Endothelial cell of umbilical vein (primary cell): ENCODE measurements at regions not wholly inside any gene's neighbourhood (a gene's known extent, or its start where the extent isn't known, plus 50 kb on each side); places are given as distances from the start of the nearest gene placed in this dataset.

Experiments
- BruUV-seq: library from RNA; stranded (reverse); fragments of 400-500 nt; replicated peaks from 2 replicates; lab custom pipeline; 2021; lab: Mats Ljungman, UMichigan
- CTCF ChIA-PET: fragments of 300-600, 350-600 bp; sonication (Branson Sonifier 250); formaldehyde crosslinking; loops from one replicate; lab custom pipeline; 2021; ENCODE audit warnings: antibody characterized with exemption, inconsistent platforms; lab: Charles Lee
- POLR2A ChIA-PET: fragments of 300-600, 350-600 bp; sonication (Branson Sonifier 250); formaldehyde crosslinking; loops from one replicate; lab custom pipeline; 2021; ENCODE audit warnings: antibody characterized with exemption, inconsistent platforms; lab: Charles Lee
- DNase-seq: peaks from one replicate; pipeline ENCODE4 v3.0.0-alpha.2; 2011; ENCODE audit warnings: low read depth, low spot score
- FAIRE-seq: peaks from 2 replicates; lab custom pipeline; 2011; peaks lifted over from hg19 to GRCh38; lab: Jason Lieb, UNC
- H2AFZ ChIP-seq: 2 replicates; pipeline ENCODE4 v1.6.0; 2012; ENCODE audit warnings: low read depth, low read length, control low read depth, inconsistent platforms
- H3K27ac ChIP-seq: 2 replicates; pipeline ENCODE4 v1.5.1; 2011; ENCODE audit warnings: low read depth, mild to moderate bottlenecking, control low read depth, low read length, moderate library complexity; ENCODE audit not compliant: insufficient read depth
- H3K27me3 ChIP-seq, 2 experiments: 2 replicates each; pipeline versions ENCODE4 v1.6.0 to v1.6.1; 2011; ENCODE audit warnings: low read length in 2 of 2, mixed read lengths in 1 of 2; ENCODE audit not compliant: control insufficient read depth in 2 of 2, insufficient read depth in 2 of 2
- H3K36me3 ChIP-seq, 2 experiments: 2 replicates in 1 of 2; 3 replicates in 1 of 2; pipeline ENCODE4 v1.5.1; 2011; ENCODE audit warnings: low read length in 2 of 2, mild to moderate bottlenecking in 1 of 2, moderate library complexity in 1 of 2; ENCODE audit not compliant: control insufficient read depth in 2 of 2, insufficient read depth in 2 of 2; ENCODE audit errors: extremely low read depth in 1 of 2
- H3K4me1 ChIP-seq: 3 replicates; pipeline ENCODE4 v1.5.1; 2011; ENCODE audit warnings: mild to moderate bottlenecking, low read length; ENCODE audit not compliant: control insufficient read depth, insufficient read depth; ENCODE audit errors: extremely low read depth
- H3K4me2 ChIP-seq: 2 replicates; pipeline ENCODE4 v1.6.1; 2011; ENCODE audit warnings: low read length, control low read depth, mixed read lengths; ENCODE audit not compliant: insufficient read depth
- H3K4me3 ChIP-seq, 3 experiments: fragments of 200-600 bp in 1 of 3; sonication (generic), shearing (Covaris generic) in 1 of 3; replicated peaks in 1 of 3; 2 replicates each; pipeline ENCODE4 v1.5.1; 2011 to 2016; ENCODE audit warnings: control low read depth in 3 of 3, low read length in 3 of 3, mild to moderate bottlenecking in 2 of 3, inconsistent platforms in 1 of 3, low read depth in 1 of 3, moderate library complexity in 1 of 3; ENCODE audit not compliant: insufficient read depth in 1 of 3
- H3K79me2 ChIP-seq: 2 replicates; pipeline ENCODE4 v1.6.0; 2012; ENCODE audit warnings: low read length, inconsistent platforms; ENCODE audit not compliant: control insufficient read depth, insufficient read depth
- H3K9ac ChIP-seq: replicated peaks from 2 replicates; pipeline ENCODE3; 2011; ENCODE audit warnings: low read length, control low read depth; ENCODE audit not compliant: insufficient read depth; ENCODE audit errors: extremely low read depth
- H3K9me1 ChIP-seq: replicated peaks from 3 replicates; pipeline ENCODE4 v1.6.0; 2011; ENCODE audit warnings: mild to moderate bottlenecking, low read length; ENCODE audit not compliant: control insufficient read depth, insufficient read depth; ENCODE audit errors: extremely low read depth
- H3K9me3 ChIP-seq: replicated peaks from 2 replicates; pipeline ENCODE4 v1.5.1; 2012; ENCODE audit warnings: low read length, inconsistent platforms; ENCODE audit not compliant: control insufficient read depth, insufficient read depth
- H4K20me1 ChIP-seq: replicated peaks from 2 replicates; pipeline ENCODE3; 2011; ENCODE audit warnings: mild to moderate bottlenecking, low read length; ENCODE audit not compliant: control insufficient read depth, insufficient read depth; ENCODE audit errors: extremely low read depth
- CTCF ChIP-seq, 2 donors: IDR thresholded peaks; 1 replicate in 1 of 2; 2 replicates in 1 of 2; pipeline ENCODE4 v1.5.1; 2011; ENCODE audit warnings: low read length in 2 of 2, mild to moderate bottlenecking in 2 of 2, moderate library complexity in 2 of 2, control low read depth in 1 of 2, inconsistent platforms in 1 of 2, low read depth in 1 of 2; ENCODE audit not compliant: insufficient read depth in 1 of 2; ENCODE audit errors: extremely low read depth in 1 of 2
- EZH2 ChIP-seq: IDR thresholded peaks from 2 replicates; pipeline ENCODE4 v1.6.1; 2012; ENCODE audit warnings: borderline replicate concordance, low read depth, mild to moderate bottlenecking, moderate library complexity, low read length, inconsistent platforms; ENCODE audit not compliant: severe bottlenecking
- FOS ChIP-seq: IDR thresholded peaks from 2 replicates; pipeline ENCODE4 v1.6.1; 2011; ENCODE audit warnings: mild to moderate bottlenecking, low read length, moderate library complexity, borderline replicate concordance; ENCODE audit not compliant: insufficient read depth
- GATA2 ChIP-seq: IDR thresholded peaks from 2 replicates; pipeline ENCODE4 v1.7.0; 2011; ENCODE audit warnings: low read depth, mild to moderate bottlenecking, moderate library complexity, mixed read lengths, low read length; ENCODE audit not compliant: insufficient read length, insufficient read depth
- JUN ChIP-seq: IDR thresholded peaks from 2 replicates; pipeline ENCODE4 v1.6.1; 2011; ENCODE audit warnings: borderline replicate concordance, low read depth; ENCODE audit not compliant: insufficient read length, insufficient read depth
- MAX ChIP-seq: IDR thresholded peaks from 2 replicates; pipeline ENCODE4 v1.6.1; 2011; ENCODE audit not compliant: insufficient read depth, insufficient read length
- MYC ChIP-seq: IDR thresholded peaks from one replicate; pipeline ENCODE4 v1.6.1; 2011; ENCODE audit warnings: mild to moderate bottlenecking, low read depth, low read length
- POLR2A ChIP-seq: IDR thresholded peaks from 2 replicates; pipeline ENCODE4 v1.6.1; 2012; ENCODE audit warnings: low read depth, mild to moderate bottlenecking, control low read depth, low read length
- POLR2AphosphoS5 ChIP-seq: IDR thresholded peaks from 2 replicates; pipeline ENCODE4 v1.6.1; 2012; ENCODE audit warnings: low read depth, mild to moderate bottlenecking, control low read depth, low read length, moderate library complexity; ENCODE audit not compliant: insufficient read depth
- dilution Hi-C: fragments of 300-500 bp; cut with MboI; formaldehyde crosslinking; loops from one replicate; pipeline ENCODE4 v1.15.0; 2019; ENCODE audit warnings: low sequenced_read_pairs; ENCODE audit not compliant: extremely low pct_ligation_motif_present
- intact Hi-C: fragments of 100-400 bp; cut with micrococcal nuclease; formaldehyde crosslinking; loops from one replicate; pipeline ENCODE4 v1.10.0; 2022

- H3K79me2 ChIP-seq: no peaks in the 10 kb centered on the region
- no peak overlapping the region for H3K4me2 ChIP-seq
- intact Hi-C loops (no loop called here), dilution Hi-C loops (no loop called here)
- H3K27ac ChIP-seq: no peak overlapping the region
- TF ChIP-seq POLR2A (no peak), POLR2AphosphoS5 (no peak), MYC (no peak), CTCF (IDR thresholded peaks at IDR 0.05; ENCODE audit: extremely low read depth in 1 of 2, insufficient read depth in 1 of 2, low read depth in 1 of 2, low read length in 2 of 2) (no peak), MAX (no peak), JUN (no peak), FOS (no peak), GATA2 (no peak), EZH2 (no peak)
- no peaks in the 10 kb centered on the region for H3K36me3 ChIP-seq
- no peaks in the 10 kb centered on the region for H3K4me1 ChIP-seq
- no peaks in the 10 kb centered on the region for H3K27me3 ChIP-seq
- H3K9me1 ChIP-seq: no peaks in the 10 kb centered on the region
- no peaks in the 10 kb centered on the region for H3K9me3 ChIP-seq
- no peak overlapping the region for H3K4me3 ChIP-seq
- BruUV-seq: no TSS peak
- no peak overlapping the region for H3K9ac ChIP-seq
- FAIRE-seq: no peak
- ChIA-PET CTCF (no interaction called here), POLR2A (no interaction called here)
- no peaks in the 10 kb centered on the region for H4K20me1 ChIP-seq
- no peak for DNase-seq
- H2AFZ ChIP-seq: no peak overlapping the region
Observed at GRCh38 chr12:131471946-131472732, 238.8 kb upstream of the SFSWAP start.
